ENCODE measurements at regions not wholly inside any gene's neighbourhood (a gene's known extent, or its start where the extent isn't known, plus 50 kb on each side); places are given as distances from the start of the nearest gene placed in this dataset.

- ChIA-PET CTCF (no interaction called here), POLR2A (no interaction called here)
- no peak for DNase-seq (ENCODE audit: extremely low spot score)
- TF ChIP-seq ELF4 (IDR thresholded peaks at IDR 0.05): no peak
- no peak for TF ChIP-seq BHLHE40 (IDR thresholded peaks at IDR 0.05; ENCODE audit: borderline replicate concordance)
- no peak for TF ChIP-seq FOXM1 (IDR thresholded peaks at IDR 0.05; ENCODE audit: borderline replicate concordance)
- TF ChIP-seq SP1 (IDR thresholded peaks at IDR 0.05): no peak
- TF ChIP-seq SUZ12 (IDR thresholded peaks at IDR 0.05): no peak
- no peak for TF ChIP-seq ARNT (IDR thresholded peaks at IDR 0.05)
These were observed 53.8 kb upstream of the SNX2 start for GRCh38 chr5:122721127-122721526.

- ChIA-PET POLR2A (no interaction called here), CTCF (no interaction called here)
- no peak for DNase-seq (ENCODE audit: extremely low spot score)
- TF ChIP-seq SP1 (IDR thresholded peaks at IDR 0.05) (no peak), L3MBTL2 (conservative IDR thresholded peaks at IDR 0.05) (no peak), BHLHE40 (IDR thresholded peaks at IDR 0.05; ENCODE audit: borderline replicate concordance) (no peak), FOXA1 (IDR thresholded peaks at IDR 0.05) (no peak), TARDBP (IDR thresholded peaks at IDR 0.05) (no peak), ELF4 (IDR thresholded peaks at IDR 0.05) (no peak), ZNF384 (IDR thresholded peaks at IDR 0.05) (no peak), HDGF (IDR thresholded peaks at IDR 0.05; ENCODE audit: borderline replicate concordance) (no peak), CTBP1 (IDR thresholded peaks at IDR 0.05; ENCODE audit: borderline replicate concordance) (no peak), FOXM1 (IDR thresholded peaks at IDR 0.05; ENCODE audit: borderline replicate concordance) (no peak)
These were observed 52.5 kb upstream of the SNX2 start for GRCh38 chr5:122722341-122722740.

- ChIA-PET CTCF (no interaction called here), POLR2A (no interaction called here)
- TF ChIP-seq FOXM1 (IDR thresholded peaks at IDR 0.05; ENCODE audit: borderline replicate concordance) (no peak), TARDBP (IDR thresholded peaks at IDR 0.05) (no peak), LEF1 (IDR thresholded peaks at IDR 0.05; ENCODE audit: borderline replicate concordance) (no peak), SUZ12 (IDR thresholded peaks at IDR 0.05) (no peak), FOXA1 (IDR thresholded peaks at IDR 0.05) (no peak), CTBP1 (IDR thresholded peaks at IDR 0.05; ENCODE audit: borderline replicate concordance) (no peak), PKNOX1 (IDR thresholded peaks at IDR 0.05) (no peak), FOXK2 (IDR thresholded peaks at IDR 0.05) (no peak), NFRKB (IDR thresholded peaks at IDR 0.05) (no peak), L3MBTL2 (conservative IDR thresholded peaks at IDR 0.05) (no peak), SP1 (IDR thresholded peaks at IDR 0.05) (no peak), HDGF (IDR thresholded peaks at IDR 0.05; ENCODE audit: borderline replicate concordance) (no peak), ARNT (IDR thresholded peaks at IDR 0.05) (no peak), ELF4 (IDR thresholded peaks at IDR 0.05) (no peak), BHLHE40 (IDR thresholded peaks at IDR 0.05; ENCODE audit: borderline replicate concordance) (no peak), ZNF384 (IDR thresholded peaks at IDR 0.05) (no peak)
- DNase-seq (ENCODE audit: extremely low spot score): no peak
These were observed 51.1 kb upstream of the SNX2 start for GRCh38 chr5:122723606-122724352.
